IPS-20b (cell line): ENCODE measurements at regions not wholly inside any gene's neighbourhood (a gene's known extent, or its start where the extent isn't known, plus 50 kb on each side); places are given as distances from the start of the nearest gene placed in this dataset.

Experiments
- H3K27ac ChIP-seq: one replicate; pipeline ENCODE4 v1.5.1; 2013; ENCODE audit warnings: low read length
- H3K27me3 ChIP-seq: 2 replicates; pipeline ENCODE4 v1.6.1; 2013; ENCODE audit warnings: mild to moderate bottlenecking, low read length, inconsistent platforms; ENCODE audit not compliant: insufficient read depth
- H3K36me3 ChIP-seq: 2 replicates; pipeline ENCODE4 v1.6.1; 2013; ENCODE audit warnings: low read depth, mild to moderate bottlenecking, inconsistent platforms, low read length, moderate library complexity; ENCODE audit not compliant: insufficient read depth
- H3K4me1 ChIP-seq: 2 replicates; pipeline ENCODE4 v1.6.1; 2013; ENCODE audit warnings: mild to moderate bottlenecking, control low read depth, inconsistent platforms, low read length, moderate library complexity; ENCODE audit not compliant: insufficient read depth
- H3K4me3 ChIP-seq: 2 replicates; pipeline ENCODE4 v1.5.1; 2013; ENCODE audit warnings: mild to moderate bottlenecking, low read length, inconsistent platforms
- H3K9ac ChIP-seq: 2 replicates; pipeline ENCODE4 v1.6.1; 2013; ENCODE audit warnings: low read depth, mild to moderate bottlenecking, inconsistent platforms, low read length, moderate library complexity
- H3K9me3 ChIP-seq: 2 replicates; pipeline ENCODE4 v1.6.1; 2013; ENCODE audit warnings: mild to moderate bottlenecking, low read depth, low read length, inconsistent platforms; ENCODE audit not compliant: insufficient read depth

DNA sequence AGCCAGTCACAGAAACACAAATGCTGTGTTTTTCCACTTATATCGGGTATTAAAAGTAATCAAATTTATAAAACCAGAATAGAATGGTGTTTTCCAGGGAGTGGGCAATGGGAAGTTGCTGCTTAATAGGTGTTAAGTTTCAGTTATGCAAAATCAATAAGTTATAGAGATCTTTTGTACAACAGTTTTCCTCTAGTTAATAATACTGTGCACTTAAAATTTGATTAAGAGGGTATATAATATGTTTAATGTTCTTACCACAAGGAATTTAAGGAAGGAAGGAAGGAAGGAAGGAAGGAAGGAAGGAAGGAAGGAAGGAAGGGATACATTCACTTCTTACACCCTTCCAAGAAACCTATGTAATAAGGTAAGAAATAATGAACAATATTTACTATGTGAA lies 867.7 kb upstream of the CDH6 start:
- Histone ChIP-seq H3K9me3 (no peaks in the 10 kb centered on the region), H3K36me3 (no peaks in the 10 kb centered on the region), H3K27ac (no peak overlapping the region), H3K9ac (no peak overlapping the region), H3K27me3 (no peaks in the 10 kb centered on the region), H3K4me3 (no peak overlapping the region), H3K4me1 (no peaks in the 10 kb centered on the region)

DNA sequence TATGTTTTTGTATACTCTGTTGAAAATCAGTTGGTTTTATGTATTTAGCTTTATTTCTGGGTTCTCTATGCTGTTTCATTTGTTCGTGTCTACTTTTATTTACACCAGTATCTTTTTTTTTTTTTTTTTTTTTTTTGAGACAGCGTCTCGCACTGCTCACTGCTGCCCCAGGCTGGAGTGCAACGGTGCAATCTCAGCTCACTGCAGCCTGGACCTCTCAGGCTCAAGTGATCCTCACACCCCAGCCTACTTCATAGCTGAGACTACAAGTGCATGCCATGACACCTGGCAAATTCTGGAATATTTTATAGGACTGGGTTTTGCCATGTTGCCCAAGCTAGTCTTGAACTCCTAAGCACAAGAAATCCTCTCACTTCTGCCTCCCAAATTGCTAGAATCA lies 869.4 kb upstream of the CDH6 start:
- H3K4me3 ChIP-seq: no peak overlapping the region
- H3K27ac ChIP-seq: no peak overlapping the region
- H3K9ac ChIP-seq: no peak overlapping the region
- H3K9me3 ChIP-seq: no peaks in the 10 kb centered on the region
- no peaks in the 10 kb centered on the region for H3K4me1 ChIP-seq
- H3K36me3 ChIP-seq: no peaks in the 10 kb centered on the region
- no peaks in the 10 kb centered on the region for H3K27me3 ChIP-seq

DNA sequence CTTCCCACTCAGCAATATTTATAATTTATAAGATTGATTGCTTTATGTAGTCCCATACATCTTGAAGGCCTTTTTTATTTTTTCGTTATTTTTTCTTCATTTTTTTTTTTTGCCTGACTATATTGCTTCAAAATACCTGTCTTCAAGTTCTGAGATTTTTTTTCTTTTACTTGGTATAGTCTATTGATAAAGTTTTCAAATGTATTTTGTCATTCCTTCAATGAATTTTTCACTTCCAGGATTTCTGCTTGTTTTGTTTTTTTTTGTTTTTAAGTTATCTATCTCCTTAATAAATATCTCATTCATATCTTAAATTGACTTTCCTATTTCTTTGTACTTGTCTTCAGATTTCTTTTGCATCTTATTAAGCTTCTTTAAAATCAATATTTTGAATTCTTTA lies 905.6 kb upstream of the CDH6 start:
- Histone ChIP-seq H3K9ac (no peak overlapping the region), H3K4me3 (no peak overlapping the region), H3K27me3 (no peaks in the 10 kb centered on the region), H3K4me1 (no peaks in the 10 kb centered on the region), H3K36me3 (no peaks in the 10 kb centered on the region), H3K9me3 (no peaks in the 10 kb centered on the region), H3K27ac (no peak overlapping the region)

DNA sequence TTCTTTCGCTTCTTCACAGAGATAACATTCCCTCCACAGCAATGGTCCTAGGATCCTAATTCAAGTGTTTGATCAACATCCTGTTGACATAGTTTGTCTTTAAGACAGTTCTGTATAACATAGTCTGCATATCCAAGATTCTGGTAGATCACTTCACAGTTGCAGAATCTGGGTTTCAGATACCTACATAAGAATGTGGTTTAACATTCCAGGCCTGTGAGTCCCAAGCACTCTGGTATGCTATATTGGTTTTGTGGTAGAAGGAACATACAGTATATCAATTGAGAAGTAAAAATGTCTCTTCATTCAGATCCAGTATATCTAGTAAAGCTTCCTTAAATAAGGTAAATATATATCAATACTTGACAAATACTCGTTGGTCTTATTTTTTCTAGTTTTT lies 914.2 kb upstream of the CDH6 start:
- Histone ChIP-seq H3K27ac (no peak overlapping the region), H3K9me3 (no peaks in the 10 kb centered on the region), H3K4me3 (no peak overlapping the region), H3K9ac (no peak overlapping the region), H3K36me3 (no peaks in the 10 kb centered on the region), H3K4me1 (no peaks in the 10 kb centered on the region), H3K27me3 (no peaks in the 10 kb centered on the region)

DNA sequence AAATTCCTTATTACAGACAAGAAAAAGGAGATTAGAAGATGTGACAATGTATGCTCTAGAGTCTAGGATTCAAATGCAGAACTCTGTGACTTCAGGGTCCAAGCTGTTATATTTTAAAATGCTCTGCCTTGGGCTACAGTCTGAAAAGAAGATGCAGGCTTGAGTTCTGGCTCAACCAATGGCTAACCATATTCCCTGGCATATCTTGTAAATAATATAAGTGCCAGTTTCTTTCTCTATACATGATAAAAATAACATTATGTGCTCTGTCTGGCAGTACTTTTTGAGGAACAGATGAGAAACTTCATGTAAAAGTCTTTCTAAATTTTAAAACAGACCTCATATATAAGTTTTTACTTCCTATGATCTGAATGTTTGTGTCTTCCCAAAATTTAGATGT lies 926.5 kb upstream of the CDH6 start:
- Histone ChIP-seq H3K36me3 (no peaks in the 10 kb centered on the region), H3K9me3 (no peaks in the 10 kb centered on the region), H3K27me3 (no peaks in the 10 kb centered on the region), H3K9ac (no peak overlapping the region), H3K4me3 (no peak overlapping the region), H3K27ac (no peak overlapping the region), H3K4me1 (no peaks in the 10 kb centered on the region)

DNA sequence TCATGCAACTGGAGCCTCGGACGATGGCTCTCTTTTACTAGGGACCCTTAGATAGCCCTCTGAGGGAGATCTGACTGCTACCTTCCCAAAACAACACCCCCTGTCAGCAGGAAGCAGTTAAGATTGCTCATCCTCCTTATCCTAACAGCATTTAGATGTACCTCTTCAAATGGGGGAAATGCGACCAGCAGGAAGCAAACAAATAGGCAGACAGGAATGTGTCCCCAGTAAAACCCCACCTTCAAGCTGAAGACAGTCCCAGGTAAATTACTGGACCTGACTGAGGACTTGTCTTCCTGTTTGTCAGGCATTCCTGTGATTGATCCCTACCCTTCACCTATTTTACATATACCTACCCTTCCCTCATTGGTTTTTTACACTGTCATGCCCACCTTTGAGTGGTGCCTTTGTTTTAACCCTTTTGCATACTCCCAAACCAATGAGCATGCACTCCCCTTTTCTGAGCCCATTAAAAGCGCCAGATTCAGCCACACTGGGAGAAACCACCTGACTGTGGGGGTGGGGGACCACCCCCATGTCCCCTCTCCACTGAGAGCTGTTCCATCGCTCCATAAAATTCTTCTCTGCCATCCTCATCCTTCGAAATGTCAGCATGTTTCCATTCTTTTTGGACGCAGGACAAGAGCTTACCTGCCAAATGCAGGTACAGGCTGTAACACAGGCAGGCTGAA lies 954.0 kb upstream of the CDH6 start:
- Histone ChIP-seq H3K4me3 (no peak overlapping the region), H3K9me3 (no peaks in the 10 kb centered on the region), H3K4me1 (peaks cover 6% of the 10 kb centered on the region; the same call in 1 of the 2 replicates), H3K36me3 (no peaks in the 10 kb centered on the region), H3K27me3 (no peaks in the 10 kb centered on the region), H3K9ac (no peak overlapping the region), H3K27ac (no peak overlapping the region)

DNA sequence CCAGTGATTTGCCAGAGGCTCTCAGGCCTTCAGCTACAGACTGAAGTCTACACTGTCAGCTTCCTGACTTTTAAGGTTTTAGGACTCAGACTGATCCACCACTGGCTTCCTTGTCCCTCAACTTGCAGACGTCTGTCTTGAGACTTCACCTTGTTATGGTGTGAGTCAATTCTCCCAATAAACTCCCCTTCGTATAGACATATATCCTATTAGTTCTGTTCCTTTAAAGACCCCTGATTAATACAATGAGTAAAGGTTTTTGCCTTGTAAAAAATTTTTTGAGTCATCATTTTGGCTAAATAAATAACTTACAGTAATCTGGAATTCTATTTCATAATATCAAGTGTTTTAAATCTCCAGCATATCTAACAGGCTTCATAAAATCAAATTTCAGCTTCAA lies 956.3 kb upstream of the CDH6 start:
- Histone ChIP-seq H3K27ac (no peak overlapping the region), H3K4me3 (no peak overlapping the region), H3K9ac (no peak overlapping the region), H3K4me1 (peaks cover 6% of the 10 kb centered on the region; the same call in 1 of the 2 replicates), H3K27me3 (no peaks in the 10 kb centered on the region), H3K9me3 (no peaks in the 10 kb centered on the region), H3K36me3 (no peaks in the 10 kb centered on the region)

DNA sequence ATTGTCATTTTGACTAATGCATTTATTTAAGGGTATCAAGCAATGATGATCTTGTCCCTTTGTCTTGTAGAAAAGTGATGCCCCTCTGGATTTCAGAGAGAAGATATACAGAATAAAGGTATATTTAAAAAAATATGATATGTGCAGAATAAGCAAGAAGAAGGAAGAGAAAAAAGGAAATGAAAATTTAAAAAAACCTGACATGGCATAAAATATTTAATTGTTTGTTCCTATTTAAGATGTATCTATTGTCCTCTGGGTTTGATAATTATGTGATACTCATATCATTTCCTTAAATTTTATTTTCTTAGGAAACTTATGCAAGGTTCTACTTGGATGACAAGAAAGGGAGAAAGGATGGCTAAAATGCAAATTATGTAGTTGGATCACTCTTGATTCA lies 983.7 kb upstream of the CDH6 start:
- H3K4me3 ChIP-seq: no peak overlapping the region
- H3K27me3 ChIP-seq: no peaks in the 10 kb centered on the region
- H3K9me3 ChIP-seq: peaks cover 9% of the 10 kb centered on the region; the same call in 1 of the 2 replicates
- H3K4me1 ChIP-seq: no peaks in the 10 kb centered on the region
- no peaks in the 10 kb centered on the region for H3K36me3 ChIP-seq
- no peak overlapping the region for H3K27ac ChIP-seq
- H3K9ac ChIP-seq: no peak overlapping the region

DNA sequence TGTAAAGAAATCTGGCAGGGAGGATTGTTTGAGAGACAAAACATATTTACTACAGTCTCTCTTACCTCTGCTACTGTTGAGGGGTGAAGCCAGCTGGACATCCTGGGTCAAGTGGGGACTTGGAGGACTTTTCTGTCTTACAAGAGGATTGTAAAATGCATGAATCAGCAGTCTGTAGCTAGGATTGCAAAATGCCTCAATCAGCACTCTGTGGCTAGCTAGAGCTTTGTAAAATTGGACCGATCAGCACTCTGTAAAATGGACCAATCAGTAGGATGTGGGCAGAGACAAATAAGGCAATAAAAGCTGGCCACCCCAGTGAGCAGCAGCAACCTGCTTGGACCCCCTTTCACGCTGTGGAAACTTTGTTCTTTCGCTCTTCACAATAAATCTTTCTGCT lies 995.8 kb upstream of the CDH6 start:
- H3K27ac ChIP-seq: no peak overlapping the region
- H3K9ac ChIP-seq: no peak overlapping the region
- H3K36me3 ChIP-seq: no peaks in the 10 kb centered on the region
- H3K4me1 ChIP-seq: peaks cover 5% of the 10 kb centered on the region
- no peak overlapping the region for H3K4me3 ChIP-seq
- H3K27me3 ChIP-seq: no peaks in the 10 kb centered on the region
- H3K9me3 ChIP-seq: no peaks in the 10 kb centered on the region

DNA sequence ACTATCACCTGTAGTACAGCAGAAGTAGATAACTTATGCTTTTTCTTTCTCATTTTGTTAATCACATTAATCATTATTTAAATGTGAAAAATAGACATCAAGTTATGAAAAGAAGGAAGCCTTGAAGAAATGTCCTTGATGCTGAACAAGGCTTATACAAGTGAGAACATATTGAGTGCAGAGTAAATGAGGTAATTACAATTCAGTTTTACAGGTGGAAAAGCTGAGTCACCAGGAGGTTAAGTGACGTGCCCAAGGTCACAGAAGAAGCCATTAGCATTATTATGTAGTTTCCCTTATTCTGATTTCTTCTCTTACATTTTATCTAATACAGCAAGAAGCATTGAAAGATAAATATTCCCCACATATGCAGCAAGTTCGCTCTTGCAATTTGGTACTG lies 998.5 kb upstream of the CDH6 start:
- H3K36me3 ChIP-seq: no peaks in the 10 kb centered on the region
- H3K27me3 ChIP-seq: no peaks in the 10 kb centered on the region
- no peaks in the 10 kb centered on the region for H3K9me3 ChIP-seq
- H3K4me3 ChIP-seq: no peak overlapping the region
- H3K27ac ChIP-seq: no peak overlapping the region
- H3K9ac ChIP-seq: no peak overlapping the region
- peaks cover 5% of the 10 kb centered on the region for H3K4me1 ChIP-seq

DNA sequence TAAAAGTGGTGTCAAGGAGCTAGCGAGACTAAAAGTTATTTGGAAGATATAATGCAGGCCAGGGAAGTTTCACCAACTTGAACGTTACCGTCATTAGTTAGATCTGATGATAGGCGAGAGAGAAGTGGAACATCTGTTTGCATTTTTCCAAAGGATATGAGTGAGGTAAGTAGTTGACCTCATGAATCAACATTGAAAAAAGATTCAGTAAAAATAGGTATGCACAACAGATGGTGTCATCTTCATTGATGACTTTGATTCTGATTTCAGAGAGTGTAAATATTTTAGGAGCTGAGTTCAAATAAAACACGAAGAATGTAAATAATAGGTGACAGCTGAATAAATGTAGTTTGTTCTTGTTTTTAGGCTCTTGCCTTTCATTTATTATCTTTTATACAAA lies 998.9 kb upstream of the CDH6 start:
- peaks cover 5% of the 10 kb centered on the region for H3K4me1 ChIP-seq
- H3K27me3 ChIP-seq: no peaks in the 10 kb centered on the region
- no peak overlapping the region for H3K9ac ChIP-seq
- no peak overlapping the region for H3K27ac ChIP-seq
- no peaks in the 10 kb centered on the region for H3K36me3 ChIP-seq
- H3K9me3 ChIP-seq: no peaks in the 10 kb centered on the region
- no peak overlapping the region for H3K4me3 ChIP-seq

DNA sequence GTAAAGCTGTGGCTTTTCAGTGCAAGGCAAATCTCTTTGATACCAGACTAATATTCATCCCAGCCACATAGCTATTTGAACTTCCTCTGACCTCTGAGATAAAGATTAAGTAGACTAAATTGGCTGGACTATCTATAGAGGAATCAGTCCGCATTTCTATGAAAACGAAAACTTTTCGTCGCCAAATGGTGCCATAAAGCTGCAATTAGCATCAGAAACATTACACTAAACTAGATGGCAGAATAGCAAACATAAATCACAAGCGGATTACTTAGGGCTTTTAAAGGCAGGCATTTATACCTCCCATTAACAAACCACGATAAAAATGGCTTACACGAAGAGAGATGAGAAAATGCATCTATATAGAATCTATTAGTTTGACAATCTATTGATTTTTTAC lies 1009.7 kb upstream of the CDH6 start:
- Histone ChIP-seq H3K27ac (no peak overlapping the region), H3K9me3 (no peaks in the 10 kb centered on the region), H3K9ac (no peak overlapping the region), H3K4me1 (no peaks in the 10 kb centered on the region), H3K4me3 (no peak overlapping the region), H3K27me3 (no peaks in the 10 kb centered on the region), H3K36me3 (no peaks in the 10 kb centered on the region)
